Upper lobe of left lung (tissue), 6 donors: ENCODE measurements at regions not wholly inside any gene's neighbourhood (a gene's known extent, or its start where the extent isn't known, plus 50 kb on each side); places are given as distances from the start of the nearest gene placed in this dataset.

Source experiments
- ATAC-seq, 2 donors: fragments of 200-7000 bp; cut with Tn5 transposase; one replicate each; pipeline ENCODE4 v1.9.1; 2022; ENCODE audit warnings: mild to moderate bottlenecking in 2 of 2, moderate library complexity in 2 of 2; ENCODE audit not compliant: low FRiP score in 2 of 2
- DNase-seq, 2 donors: peaks; one replicate each; pipeline ENCODE4 v3.0.0-alpha.2; 2019 to 2020
- H3K27ac ChIP-seq, 4 donors: fragments of 200-600 bp; sonication (generic); one replicate each; pipeline ENCODE4 v1.5.1; 2016 to 2019
- H3K27me3 ChIP-seq, 4 donors: fragments of 200-600 bp; sonication (generic); one replicate each; pipeline ENCODE4 v1.5.1; 2017 to 2019
- H3K36me3 ChIP-seq, 4 donors: fragments of 200-600 bp; sonication (generic); one replicate each; pipeline ENCODE4 v1.5.1; 2016 to 2019
- H3K4me1 ChIP-seq, 4 donors: fragments of 200-600 bp; sonication (generic); one replicate each; pipeline ENCODE4 v1.5.1; 2018 to 2019
- H3K4me3 ChIP-seq, 4 donors: fragments of 200-600 bp; sonication (generic); one replicate each; pipeline ENCODE4 v1.5.1; 2017 to 2019; ENCODE audit warnings: mild to moderate bottlenecking in 2 of 4, moderate library complexity in 1 of 4
- H3K9me3 ChIP-seq, 4 donors: fragments of 200-600 bp; sonication (generic); one replicate each; pipeline ENCODE4 v1.5.1; 2018 to 2019
- EP300 ChIP-seq, 4 donors: sonication (generic); formaldehyde crosslinking; IDR thresholded peaks; one replicate each; pipeline ENCODE4 v1.5.1; 2017; ENCODE audit warnings: antibody characterized with exemption in 4 of 4, control low read depth in 2 of 4
- POLR2A ChIP-seq, 4 donors: fragments of 450-650 bp; IDR thresholded peaks; one replicate each; pipeline ENCODE4 v1.5.1; 2016 to 2017; ENCODE audit warnings: antibody characterized with exemption in 4 of 4, mild to moderate bottlenecking in 2 of 4
- POLR2AphosphoS5 ChIP-seq, 2 donors: sonication (generic); formaldehyde crosslinking; IDR thresholded peaks; one replicate each; pipeline ENCODE4 v1.5.1; 2017; ENCODE audit warnings: antibody characterized with exemption in 2 of 2
- WGBS, 2 donors: methylation state at CpG; one replicate each; pipeline ENCODE4 v1.1.5; 2017 to 2018; 5-methylcytosine and 5-hydroxymethylcytosine counted together
- TF ChIP-seq, protein P1 (sequence below), 6 experiments: fragments of 450-650 bp in 4 of 6; fragments of 200-600 bp in 2 of 6; sonication (generic) in 2 of 6; IDR thresholded peaks; one replicate each; pipeline ENCODE4 v1.5.1; 2016 to 2019; ENCODE audit warnings: antibody characterized with exemption in 6 of 6
- donor health status: DM: no; HTN: no; CAD: no; lungs with moderate emphysema.
- donor health status: DM: no; HTN: yes; CAD: no; lungs with severe emphysema.

DNA sequence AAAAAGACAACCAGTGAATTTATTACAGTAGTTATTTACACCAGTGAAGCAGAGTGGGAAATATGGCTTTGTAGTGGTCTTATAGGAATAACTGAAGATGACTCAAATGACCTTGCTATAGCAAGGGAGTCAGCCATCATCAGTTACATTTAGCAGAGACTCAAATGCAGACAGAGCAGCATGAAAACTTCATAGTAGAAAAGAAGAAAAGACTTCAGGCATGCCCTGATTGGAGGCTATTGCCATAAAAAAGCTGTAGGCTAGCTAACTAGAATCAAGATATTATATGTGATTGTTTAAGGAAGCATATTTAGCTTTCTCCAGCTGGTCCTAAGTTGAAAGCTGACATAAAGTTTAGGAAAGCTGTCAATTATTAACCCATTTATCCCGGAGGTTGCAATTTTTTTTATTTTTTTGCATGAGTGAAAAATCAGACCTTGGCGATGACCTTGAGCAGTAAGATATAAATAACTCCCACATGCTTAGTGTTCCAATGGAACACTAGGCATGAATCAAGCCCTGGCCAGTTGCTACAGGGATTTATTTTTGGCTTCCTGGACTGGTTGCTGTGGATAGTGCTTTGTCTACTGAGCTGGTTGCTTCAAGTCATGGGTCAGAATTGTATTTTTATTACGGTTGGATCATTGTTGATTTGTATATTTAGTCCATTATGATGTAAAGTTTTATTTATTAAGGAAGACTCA, 675.6 kb upstream of the VRK2 start:
- DNase-seq (no peak), ATAC-seq (no peak)
- H3K4me1 ChIP-seq = no peaks in the 10 kb centered on the region
- no peaks in the 10 kb centered on the region for H3K9me3 ChIP-seq
- no peaks in the 10 kb centered on the region for H3K36me3 ChIP-seq
- H3K27me3 ChIP-seq = no peaks in the 10 kb centered on the region
- no peak overlapping the region for H3K27ac ChIP-seq
- 67 to 71% methylated on average over 3 of the region's 3 CpGs for WGBS, 2 donors
- TF ChIP-seq POLR2AphosphoS5 (IDR thresholded peaks at IDR 0.05) = no peak
- TF ChIP-seq, protein P1, sequence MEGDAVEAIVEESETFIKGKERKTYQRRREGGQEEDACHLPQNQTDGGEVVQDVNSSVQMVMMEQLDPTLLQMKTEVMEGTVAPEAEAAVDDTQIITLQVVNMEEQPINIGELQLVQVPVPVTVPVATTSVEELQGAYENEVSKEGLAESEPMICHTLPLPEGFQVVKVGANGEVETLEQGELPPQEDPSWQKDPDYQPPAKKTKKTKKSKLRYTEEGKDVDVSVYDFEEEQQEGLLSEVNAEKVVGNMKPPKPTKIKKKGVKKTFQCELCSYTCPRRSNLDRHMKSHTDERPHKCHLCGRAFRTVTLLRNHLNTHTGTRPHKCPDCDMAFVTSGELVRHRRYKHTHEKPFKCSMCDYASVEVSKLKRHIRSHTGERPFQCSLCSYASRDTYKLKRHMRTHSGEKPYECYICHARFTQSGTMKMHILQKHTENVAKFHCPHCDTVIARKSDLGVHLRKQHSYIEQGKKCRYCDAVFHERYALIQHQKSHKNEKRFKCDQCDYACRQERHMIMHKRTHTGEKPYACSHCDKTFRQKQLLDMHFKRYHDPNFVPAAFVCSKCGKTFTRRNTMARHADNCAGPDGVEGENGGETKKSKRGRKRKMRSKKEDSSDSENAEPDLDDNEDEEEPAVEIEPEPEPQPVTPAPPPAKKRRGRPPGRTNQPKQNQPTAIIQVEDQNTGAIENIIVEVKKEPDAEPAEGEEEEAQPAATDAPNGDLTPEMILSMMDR (IDR thresholded peaks at IDR 0.05) = no peak
- TF ChIP-seq POLR2A (IDR thresholded peaks at IDR 0.05) = no peak
- no peak overlapping the region for H3K4me3 ChIP-seq

DNA sequence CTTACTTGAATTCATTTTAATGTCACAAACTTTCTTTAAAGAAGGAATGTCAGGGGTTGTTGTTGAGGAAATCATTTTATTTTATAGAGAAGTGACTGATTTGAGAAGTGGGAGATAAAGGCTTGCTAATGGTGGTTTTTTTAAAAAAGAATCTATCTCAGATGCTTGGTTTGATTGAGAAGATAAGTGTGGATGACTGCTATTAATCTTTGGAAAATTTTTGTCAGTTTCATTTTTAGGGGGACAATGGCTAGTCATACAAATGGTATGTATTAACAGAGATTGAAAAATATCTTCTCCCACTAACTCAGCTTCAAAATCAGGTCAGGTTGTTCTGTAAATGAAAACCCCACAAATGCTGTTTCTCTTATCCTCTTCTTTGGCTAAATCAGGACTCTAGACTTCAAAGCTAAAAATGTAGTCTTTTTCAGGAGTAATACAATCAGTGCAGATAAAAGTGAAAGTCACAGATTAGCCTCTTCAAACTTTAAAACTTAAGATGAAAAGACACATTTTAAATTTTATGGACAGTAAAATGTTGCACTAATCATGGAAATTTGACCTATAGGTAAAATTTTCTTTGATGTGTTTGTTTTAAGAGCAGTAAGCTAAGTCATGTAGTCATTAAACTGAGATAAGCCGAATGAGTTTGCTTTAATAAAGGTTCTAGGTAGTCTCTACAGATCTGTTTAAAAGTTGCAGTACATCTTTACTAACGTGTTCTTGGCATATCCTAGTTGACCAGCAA, 674.2 kb upstream of the VRK2 start:
- Histone ChIP-seq H3K27me3 (no peaks in the 10 kb centered on the region), H3K27ac (no peak overlapping the region), H3K36me3 (no peaks in the 10 kb centered on the region), H3K4me1 (no peaks in the 10 kb centered on the region), H3K4me3 (no peak overlapping the region), H3K9me3 (no peaks in the 10 kb centered on the region)
- 52 to 65% methylated on average over 2 of the region's 2 CpGs for WGBS, 2 donors
- TF ChIP-seq EP300 (IDR thresholded peaks at IDR 0.05) (no peak), POLR2AphosphoS5 (IDR thresholded peaks at IDR 0.05) (no peak), POLR2A (IDR thresholded peaks at IDR 0.05) (no peak)
- TF ChIP-seq, protein P1 (IDR thresholded peaks at IDR 0.05) = no peak
- no peak for ATAC-seq
- no peak for DNase-seq

DNA sequence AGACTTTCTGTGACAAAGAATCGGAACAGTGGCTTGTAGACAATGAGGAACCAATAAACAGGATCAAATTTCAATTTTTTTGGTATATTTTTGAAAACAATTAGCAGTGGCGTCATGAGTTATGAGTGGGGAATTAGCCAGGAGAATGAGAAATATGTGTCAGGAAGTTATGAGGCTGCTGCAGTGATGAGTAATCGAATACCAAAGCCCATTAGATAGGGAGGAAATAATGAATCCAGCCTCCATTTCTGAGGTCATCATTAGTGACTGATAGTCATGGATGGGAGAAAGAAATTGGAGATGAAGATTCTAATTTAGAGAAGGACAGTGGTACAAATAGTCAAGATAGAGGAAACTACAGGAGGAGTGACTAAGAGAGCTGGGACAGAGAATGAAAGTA, 673.1 kb upstream of the VRK2 start:
- Histone ChIP-seq H3K4me1 (no peaks in the 10 kb centered on the region), H3K27ac (no peak overlapping the region), H3K9me3 (no peaks in the 10 kb centered on the region), H3K27me3 (no peaks in the 10 kb centered on the region), H3K36me3 (no peaks in the 10 kb centered on the region), H3K4me3 (no peak overlapping the region)
- DNase-seq = no peak
- TF ChIP-seq, protein P1 (IDR thresholded peaks at IDR 0.05) = no peak
- TF ChIP-seq POLR2AphosphoS5 (IDR thresholded peaks at IDR 0.05) (no peak), EP300 (IDR thresholded peaks at IDR 0.05) (no peak), POLR2A (IDR thresholded peaks at IDR 0.05) (no peak)
- no peak for ATAC-seq
- WGBS, 2 donors = 76 to 79% methylated on average over 3 of the region's 3 CpGs

- no peaks in the 10 kb centered on the region for H3K27me3 ChIP-seq
- no peaks in the 10 kb centered on the region for H3K9me3 ChIP-seq
- no peak overlapping the region for H3K4me3 ChIP-seq
- no peaks in the 10 kb centered on the region for H3K4me1 ChIP-seq
- TF ChIP-seq POLR2AphosphoS5 (IDR thresholded peaks at IDR 0.05) = no peak
- TF ChIP-seq, protein P1 (IDR thresholded peaks at IDR 0.05) = no peak
- TF ChIP-seq POLR2A (IDR thresholded peaks at IDR 0.05) = no peak
- no peak for TF ChIP-seq EP300 (IDR thresholded peaks at IDR 0.05)
- no peaks in the 10 kb centered on the region for H3K36me3 ChIP-seq
- no peak overlapping the region for H3K27ac ChIP-seq
- ATAC-seq = no peak
- DNase-seq = no peak
- WGBS, 2 donors = 0 to 76% methylated on average over 1 of the region's 1 CpG
These were observed 669.6 kb upstream of the VRK2 start for GRCh38 chr2:57376985-57377384.

- Histone ChIP-seq H3K27ac (no peak overlapping the region), H3K27me3 (no peaks in the 10 kb centered on the region), H3K36me3 (no peaks in the 10 kb centered on the region), H3K4me3 (no peak overlapping the region), H3K4me1 (no peaks in the 10 kb centered on the region), H3K9me3 (no peaks in the 10 kb centered on the region)
- TF ChIP-seq POLR2AphosphoS5 (IDR thresholded peaks at IDR 0.05) (no peak), EP300 (IDR thresholded peaks at IDR 0.05) (no peak), POLR2A (IDR thresholded peaks at IDR 0.05) (no peak)
- TF ChIP-seq, protein P1 (IDR thresholded peaks at IDR 0.05) = no peak
- no peak for ATAC-seq
- DNase-seq = no peak
These were observed 660.3 kb upstream of the VRK2 start for GRCh38 chr2:57386305-57386704.
